Neuronal stem cell (in vitro differentiated cells): ENCODE measurements at regions not wholly inside any gene's neighbourhood (a gene's known extent, or its start where the extent isn't known, plus 50 kb on each side); places are given as distances from the start of the nearest gene placed in this dataset.

Experiments
- DNase-seq: peaks from one replicate; pipeline ENCODE4 v3.0.0-alpha.2; 2013; ENCODE audit warnings: low spot score
- H2AFZ ChIP-seq: one replicate; pipeline ENCODE4 v1.6.1; 2013; ENCODE audit warnings: mild to moderate bottlenecking, low read length, inconsistent platforms
- H2AK5ac ChIP-seq: 2 replicates; pipeline ENCODE4 v1.6.1; 2013; ENCODE audit warnings: low read depth, mild to moderate bottlenecking, inconsistent platforms, low read length, moderate library complexity, mixed read lengths
- H2BK120ac ChIP-seq: 2 replicates; pipeline ENCODE4 v1.6.1; 2013; ENCODE audit warnings: low read depth, mild to moderate bottlenecking, inconsistent platforms, low read length, moderate library complexity, mixed read lengths
- H2BK12ac ChIP-seq: one replicate; pipeline ENCODE4 v1.6.1; 2013; ENCODE audit warnings: low read length, inconsistent platforms
- H2BK15ac ChIP-seq: 2 replicates; pipeline ENCODE4 v1.6.1; 2013; ENCODE audit warnings: mild to moderate bottlenecking, low read length, inconsistent platforms, mixed read lengths
- H2BK5ac ChIP-seq: one replicate; pipeline ENCODE4 v1.6.1; 2013; ENCODE audit warnings: inconsistent platforms, mild to moderate bottlenecking, low read length, moderate library complexity
- H3K14ac ChIP-seq: one replicate; pipeline ENCODE4 v1.6.1; 2013; ENCODE audit warnings: low read length, inconsistent platforms
- H3K18ac ChIP-seq: 2 replicates; pipeline ENCODE4 v1.6.1; 2013; ENCODE audit warnings: low read length, inconsistent platforms
- H3K23ac ChIP-seq: 2 replicates; pipeline ENCODE4 v1.6.1; 2013; ENCODE audit warnings: low read depth, mild to moderate bottlenecking, mixed read lengths, low read length, inconsistent platforms; ENCODE audit not compliant: poor library complexity
- H3K27ac ChIP-seq: replicated peaks from 3 replicates; pipeline ENCODE4 v1.5.1; 2013; ENCODE audit warnings: low read length, inconsistent platforms
- H3K27me3 ChIP-seq, 3 experiments: 2 replicates each; pipeline ENCODE4 v1.6.1; 2013; ENCODE audit warnings: low read length in 3 of 3, mild to moderate bottlenecking in 2 of 3, inconsistent platforms in 1 of 3, low read depth in 1 of 3, mixed read lengths in 1 of 3, moderate library complexity in 1 of 3; ENCODE audit not compliant: control insufficient read depth in 3 of 3, insufficient read depth in 3 of 3
- H3K36me3 ChIP-seq, 2 donors: replicated peaks in 1 of 2; 2 replicates each; pipeline ENCODE4 v1.6.1; 2013; ENCODE audit warnings: low read length in 2 of 2; ENCODE audit not compliant: control insufficient read depth in 2 of 2, insufficient read depth in 2 of 2
- H3K4ac ChIP-seq: 2 replicates; pipeline ENCODE4 v1.6.1; 2013; ENCODE audit warnings: inconsistent platforms, mild to moderate bottlenecking, low read length, moderate library complexity
- H3K4me1 ChIP-seq, 2 donors: 1 replicate in 1 of 2; 2 replicates in 1 of 2; pipeline ENCODE4 v1.6.1; 2013; ENCODE audit warnings: low read length in 2 of 2, low read depth in 1 of 2; ENCODE audit not compliant: control insufficient read depth in 2 of 2, insufficient read depth in 1 of 2
- H3K4me2 ChIP-seq: one replicate; pipeline ENCODE4 v1.6.1; 2013; ENCODE audit warnings: mild to moderate bottlenecking, low read length, inconsistent platforms; ENCODE audit not compliant: insufficient read depth, poor library complexity, severe bottlenecking
- H3K4me3 ChIP-seq, 2 donors: 2 replicates each; pipeline ENCODE4 v1.5.1; 2013; ENCODE audit warnings: low read length in 2 of 2, mild to moderate bottlenecking in 2 of 2, inconsistent platforms in 1 of 2, moderate library complexity in 1 of 2
- H3K79me1 ChIP-seq: one replicate; pipeline ENCODE4 v1.6.1; 2013; ENCODE audit warnings: low read depth, mild to moderate bottlenecking, inconsistent platforms, low read length, moderate library complexity
- H3K9ac ChIP-seq: one replicate; pipeline ENCODE4 v1.6.1; 2013; ENCODE audit warnings: mild to moderate bottlenecking, low read depth, low read length, inconsistent platforms; ENCODE audit not compliant: poor library complexity
- H3K9me3 ChIP-seq, 2 donors: replicated peaks in 1 of 2; 2 replicates each; pipeline versions ENCODE3 to v1.6.1; 2013; ENCODE audit warnings: low read length in 2 of 2, mild to moderate bottlenecking in 2 of 2, inconsistent platforms in 1 of 2, low read depth in 1 of 2, mixed read lengths in 1 of 2, moderate library complexity in 1 of 2; ENCODE audit not compliant: control insufficient read depth in 2 of 2, insufficient read depth in 1 of 2
- H4K8ac ChIP-seq: one replicate; pipeline ENCODE4 v1.6.1; 2013; ENCODE audit warnings: low read depth, mild to moderate bottlenecking, inconsistent platforms, low read length, moderate library complexity
- H4K91ac ChIP-seq: one replicate; pipeline ENCODE4 v1.6.1; 2013; ENCODE audit warnings: low read length, low read depth, mild to moderate bottlenecking, inconsistent platforms; ENCODE audit not compliant: poor library complexity
- WGBS, 2 donors: extraction: QIAGEN DNeasy Blood & Tissue Kit; methylation state at CpG; one replicate each; pipeline ENCODE4 v1.1.7; 2013; ENCODE audit warnings: missing lambda C conversion rate in 2 of 2, mixed read lengths in 1 of 2; ENCODE audit not compliant: insufficient read length in 2 of 2, insufficient replicate concordance in 1 of 2; ENCODE audit errors: extremely low coverage in 2 of 2; 5-methylcytosine and 5-hydroxymethylcytosine counted together

DNA sequence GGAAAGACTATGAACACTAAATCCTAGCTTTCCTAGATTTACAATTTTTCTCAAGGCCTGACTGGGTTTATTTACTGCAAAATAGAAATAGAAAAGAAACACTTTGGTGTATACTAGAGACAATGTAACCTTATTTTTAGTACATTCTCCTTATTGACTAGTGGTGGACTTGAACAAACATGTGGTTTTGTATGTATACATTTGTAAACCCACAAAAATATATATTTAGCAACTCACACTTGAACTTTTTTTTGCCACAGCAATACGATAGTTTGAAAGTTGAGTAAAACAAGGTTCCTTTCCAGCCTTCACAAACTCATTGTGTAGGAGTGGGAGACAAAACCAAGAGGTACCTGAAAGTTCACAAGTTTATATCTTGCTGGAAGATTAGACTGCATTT, 1633.4 kb upstream of the LRRTM1 start:
- Histone ChIP-seq H2BK15ac (no peak overlapping the region), H3K27ac (no peak overlapping the region), H3K4me1 (no peaks in the 10 kb centered on the region), H3K23ac (no peak overlapping the region), H3K14ac (no peak overlapping the region), H3K36me3 (no peaks in the 10 kb centered on the region), H2BK12ac (no peak overlapping the region), H4K91ac (no peak overlapping the region), H3K18ac (no peak overlapping the region), H3K9ac (no peak overlapping the region), H3K4me3 (no peak overlapping the region), H3K27me3 (no peaks in the 10 kb centered on the region), H3K79me1 (no peaks in the 10 kb centered on the region), H3K4ac (no peak overlapping the region), H2AK5ac (no peak overlapping the region), H2AFZ (no peak overlapping the region), H3K4me2 (no peak overlapping the region), H4K8ac (no peak overlapping the region), H3K9me3 (no peaks in the 10 kb centered on the region), H2BK120ac (no peak overlapping the region), H2BK5ac (no peak overlapping the region)
- no peak for DNase-seq
- no CpG with 5 or more reads among the region's 1 CpG for WGBS, 2 donors

DNA sequence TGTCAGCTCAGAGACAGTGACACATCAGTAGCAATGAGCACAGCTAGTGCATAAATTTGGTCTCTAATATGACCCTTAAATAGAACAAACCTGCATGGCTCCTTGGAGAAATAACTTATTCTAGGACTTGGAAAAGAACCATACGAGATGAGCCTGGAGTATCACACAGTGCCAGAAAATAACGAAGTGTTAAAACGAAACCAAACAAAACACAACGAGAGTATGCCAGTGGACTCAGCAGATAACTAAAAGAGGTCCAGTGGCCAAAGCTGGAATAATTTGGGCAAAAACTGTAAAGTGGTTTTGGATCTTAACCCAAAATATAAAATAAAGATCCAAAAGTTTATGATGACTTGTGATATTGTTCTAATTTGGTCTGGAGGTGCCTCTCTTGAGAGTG, 1599.0 kb upstream of the LRRTM1 start:
- Histone ChIP-seq H2BK15ac (no peak overlapping the region), H4K91ac (no peak overlapping the region), H3K23ac (no peak overlapping the region), H3K79me1 (no peaks in the 10 kb centered on the region), H3K14ac (no peak overlapping the region), H3K36me3 (no peaks in the 10 kb centered on the region), H3K4me2 (no peak overlapping the region), H2AFZ (no peak overlapping the region), H3K4ac (no peak overlapping the region), H2AK5ac (no peak overlapping the region), H3K9me3 (no peaks in the 10 kb centered on the region), H3K9ac (no peak overlapping the region), H4K8ac (no peak overlapping the region), H3K18ac (no peak overlapping the region), H3K4me1 (no peaks in the 10 kb centered on the region), H2BK12ac (no peak overlapping the region), H2BK5ac (no peak overlapping the region), H3K27ac (no peak overlapping the region), H3K4me3 (no peak overlapping the region), H3K27me3 (no peaks in the 10 kb centered on the region), H2BK120ac (no peak overlapping the region)
- no peak for DNase-seq
- no CpG with 5 or more reads among the region's 4 CpGs for WGBS, 2 donors

DNA sequence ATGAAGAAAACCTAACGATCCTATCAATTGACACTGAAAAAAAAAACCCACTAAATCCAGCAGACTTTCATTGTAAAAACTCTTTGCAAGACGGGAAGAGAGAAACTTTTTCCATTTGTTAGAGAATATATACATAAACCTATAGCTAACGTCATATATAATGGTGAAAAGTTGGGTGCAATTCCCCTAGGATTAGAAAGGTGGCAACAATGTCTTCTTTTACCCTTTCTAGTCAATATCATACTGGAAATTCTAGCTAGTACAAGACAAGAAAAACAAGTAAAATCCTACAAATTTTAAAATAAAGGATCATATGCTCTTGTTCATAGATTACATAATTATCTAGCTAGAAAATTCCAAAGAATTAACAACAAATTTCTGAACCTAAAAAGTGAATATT, 1596.5 kb upstream of the LRRTM1 start:
- DNase-seq = no peak
- no peak overlapping the region for H3K27ac ChIP-seq
- no peak overlapping the region for H4K8ac ChIP-seq
- H2AFZ ChIP-seq = no peak overlapping the region
- no peaks in the 10 kb centered on the region for H3K27me3 ChIP-seq
- H2BK5ac ChIP-seq = no peak overlapping the region
- H3K4me2 ChIP-seq = no peak overlapping the region
- H2BK12ac ChIP-seq = no peak overlapping the region
- H3K18ac ChIP-seq = no peak overlapping the region
- H2BK15ac ChIP-seq = no peak overlapping the region
- no peak overlapping the region for H2BK120ac ChIP-seq
- no peaks in the 10 kb centered on the region for H3K36me3 ChIP-seq
- H4K91ac ChIP-seq = no peak overlapping the region
- H3K4me3 ChIP-seq = no peak overlapping the region
- H3K23ac ChIP-seq = no peak overlapping the region
- H3K79me1 ChIP-seq = no peaks in the 10 kb centered on the region
- no peak overlapping the region for H3K14ac ChIP-seq
- WGBS, 2 donors = no CpG with 5 or more reads among the region's 3 CpGs
- H3K4ac ChIP-seq = no peak overlapping the region
- H2AK5ac ChIP-seq = no peak overlapping the region
- no peaks in the 10 kb centered on the region for H3K4me1 ChIP-seq
- H3K9me3 ChIP-seq = no peaks in the 10 kb centered on the region
- no peak overlapping the region for H3K9ac ChIP-seq

DNA sequence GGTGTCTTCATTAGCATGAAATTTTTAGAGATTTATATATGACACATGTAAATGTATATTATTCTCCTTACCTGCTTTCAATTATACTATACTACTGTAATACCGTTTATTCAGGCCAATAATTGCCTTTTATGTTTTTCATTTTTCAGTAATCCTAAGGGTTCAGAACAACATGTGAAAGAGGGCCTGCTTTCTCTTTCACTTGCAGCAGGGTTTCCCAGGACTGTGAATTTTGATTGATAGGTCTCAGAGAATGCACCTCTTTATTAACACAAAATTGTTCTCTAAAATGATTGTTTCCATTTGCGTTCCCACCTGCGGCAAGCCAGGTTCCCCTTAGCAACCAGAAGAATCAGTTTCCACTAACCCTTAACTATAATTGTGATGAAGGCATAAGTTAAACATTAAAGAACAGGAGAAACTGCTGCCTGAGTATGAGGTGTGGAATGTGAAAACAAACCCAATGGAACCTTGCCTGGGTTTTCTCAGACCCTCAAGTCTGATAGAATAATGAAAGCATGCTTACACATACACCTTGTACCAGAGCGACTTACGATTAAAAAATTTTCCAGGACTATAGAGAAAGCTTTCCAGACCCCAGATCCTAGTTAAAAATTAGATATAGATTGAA, 1591.2 kb upstream of the LRRTM1 start:
- Histone ChIP-seq H3K23ac (no peak overlapping the region), H3K18ac (no peak overlapping the region), H3K9ac (no peak overlapping the region), H3K27me3 (no peaks in the 10 kb centered on the region), H2AK5ac (no peak overlapping the region), H3K79me1 (no peaks in the 10 kb centered on the region), H3K9me3 (no peaks in the 10 kb centered on the region), H2BK5ac (no peak overlapping the region), H3K14ac (no peak overlapping the region), H2BK15ac (no peak overlapping the region), H4K8ac (no peak overlapping the region), H3K4ac (no peak overlapping the region), H3K36me3 (no peaks in the 10 kb centered on the region), H2AFZ (no peak overlapping the region), H3K4me3 (no peak overlapping the region), H3K27ac (no peak overlapping the region), H3K4me1 (no peaks in the 10 kb centered on the region), H4K91ac (no peak overlapping the region), H2BK120ac (no peak overlapping the region), H3K4me2 (no peak overlapping the region), H2BK12ac (no peak overlapping the region)
- WGBS, 2 donors = no CpG with 5 or more reads among the region's 5 CpGs
- DNase-seq = no peak
